ENCODE measurements at regions not wholly inside any gene's neighbourhood (a gene's known extent, or its start where the extent isn't known, plus 50 kb on each side); places are given as distances from the start of the nearest gene placed in this dataset.

GRCh38 chr4:112751447-112751846 is 114.5 kb downstream of the LARP7 start:
- WGBS, 4 donors = 43 to 81% (median 70%) methylated on average over 1 of the region's 1 CpG
- Histone ChIP-seq H3K4me3 (no peak overlapping the region), H3K4me1 (replicated peaks in 1 of 2) (no peaks in the 10 kb centered on the region), H3K9me3 (replicated peaks in 1 of 3) (no peaks in the 10 kb centered on the region), H3K27ac (no peak overlapping the region), H3K36me3 (replicated peaks in 1 of 2) (no peaks in the 10 kb centered on the region), H3K27me3 (no peaks in the 10 kb centered on the region)
- no peak for DNase-seq
- TF ChIP-seq, protein P1, sequence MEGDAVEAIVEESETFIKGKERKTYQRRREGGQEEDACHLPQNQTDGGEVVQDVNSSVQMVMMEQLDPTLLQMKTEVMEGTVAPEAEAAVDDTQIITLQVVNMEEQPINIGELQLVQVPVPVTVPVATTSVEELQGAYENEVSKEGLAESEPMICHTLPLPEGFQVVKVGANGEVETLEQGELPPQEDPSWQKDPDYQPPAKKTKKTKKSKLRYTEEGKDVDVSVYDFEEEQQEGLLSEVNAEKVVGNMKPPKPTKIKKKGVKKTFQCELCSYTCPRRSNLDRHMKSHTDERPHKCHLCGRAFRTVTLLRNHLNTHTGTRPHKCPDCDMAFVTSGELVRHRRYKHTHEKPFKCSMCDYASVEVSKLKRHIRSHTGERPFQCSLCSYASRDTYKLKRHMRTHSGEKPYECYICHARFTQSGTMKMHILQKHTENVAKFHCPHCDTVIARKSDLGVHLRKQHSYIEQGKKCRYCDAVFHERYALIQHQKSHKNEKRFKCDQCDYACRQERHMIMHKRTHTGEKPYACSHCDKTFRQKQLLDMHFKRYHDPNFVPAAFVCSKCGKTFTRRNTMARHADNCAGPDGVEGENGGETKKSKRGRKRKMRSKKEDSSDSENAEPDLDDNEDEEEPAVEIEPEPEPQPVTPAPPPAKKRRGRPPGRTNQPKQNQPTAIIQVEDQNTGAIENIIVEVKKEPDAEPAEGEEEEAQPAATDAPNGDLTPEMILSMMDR (IDR thresholded peaks at IDR 0.05) = no peak
- TF ChIP-seq POLR2A (IDR thresholded peaks at IDR 0.05) = no peak
- intact Hi-C loops (cut with DNase I) = no loop called here

DNA sequence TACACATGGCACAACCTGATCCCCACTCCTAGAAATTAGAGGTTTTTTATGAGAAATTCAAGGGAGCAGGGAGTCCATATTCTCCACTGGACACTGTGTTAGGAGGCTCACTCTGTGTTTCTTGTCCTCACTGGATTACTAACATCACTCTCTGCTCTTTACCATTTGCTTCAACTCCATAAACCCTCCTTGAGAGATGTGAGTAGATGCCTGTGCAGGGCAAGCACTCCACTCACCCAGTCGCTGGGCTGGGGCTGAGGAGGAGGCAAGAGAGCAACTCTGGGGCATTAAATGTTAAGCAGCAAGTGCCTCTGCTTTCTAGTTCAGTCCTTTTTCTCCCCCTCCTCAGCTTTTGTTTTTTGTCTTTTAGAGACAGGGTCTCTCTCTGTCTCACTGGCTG is 115.1 kb downstream of the LARP7 start:
- no peaks in the 10 kb centered on the region for H3K36me3 ChIP-seq (replicated peaks in 1 of 2)
- no peak for DNase-seq
- TF ChIP-seq POLR2A (IDR thresholded peaks at IDR 0.05) = no peak
- TF ChIP-seq, protein P1 (IDR thresholded peaks at IDR 0.05) = no peak
- no peak overlapping the region for H3K4me3 ChIP-seq
- H3K4me1 ChIP-seq (replicated peaks in 1 of 2) = no peaks in the 10 kb centered on the region
- no peaks in the 10 kb centered on the region for H3K27me3 ChIP-seq
- no peak overlapping the region for H3K27ac ChIP-seq
- H3K9me3 ChIP-seq (replicated peaks in 1 of 3) = no peaks in the 10 kb centered on the region
- intact Hi-C loops (cut with DNase I) = no loop called here
- WGBS, 4 donors = 36 to 56% (median 54%) methylated on average over 1 of the region's 1 CpG

GRCh38 chr4:112752510-112752909 is 115.6 kb downstream of the LARP7 start:
- Histone ChIP-seq H3K36me3 (replicated peaks in 1 of 2) (no peaks in the 10 kb centered on the region), H3K4me1 (replicated peaks in 1 of 2) (no peaks in the 10 kb centered on the region), H3K27ac (no peak overlapping the region), H3K27me3 (no peaks in the 10 kb centered on the region), H3K9me3 (replicated peaks in 1 of 3) (no peaks in the 10 kb centered on the region), H3K4me3 (no peak overlapping the region)
- TF ChIP-seq POLR2A (IDR thresholded peaks at IDR 0.05) = no peak
- TF ChIP-seq, protein P1 (IDR thresholded peaks at IDR 0.05) = no peak
- no peak for DNase-seq
- WGBS, 4 donors = 90 to 94% (median 91%) methylated on average over 3 of the region's 3 CpGs
- intact Hi-C loops (cut with DNase I) = no loop called here

GRCh38 chr4:112753333-112753732 is 116.4 kb downstream of the LARP7 start:
- intact Hi-C loops (cut with DNase I) = no loop called here
- no peaks in the 10 kb centered on the region for H3K9me3 ChIP-seq (replicated peaks in 1 of 3)
- TF ChIP-seq POLR2A (IDR thresholded peaks at IDR 0.05) = no peak
- TF ChIP-seq, protein P1 (IDR thresholded peaks at IDR 0.05) = no peak

More at GRCh38 chr4:112753333-112753732, 116.4 kb downstream of the LARP7 start:
- no peaks in the 10 kb centered on the region for H3K27me3 ChIP-seq
- no peak for DNase-seq
- no peak overlapping the region for H3K4me3 ChIP-seq
- 75 to 90% (median 86%) methylated on average over 3 of the region's 3 CpGs for WGBS, 4 donors
- H3K4me1 ChIP-seq (replicated peaks in 1 of 2) = no peaks in the 10 kb centered on the region
- H3K36me3 ChIP-seq (replicated peaks in 1 of 2) = no peaks in the 10 kb centered on the region
- no peak overlapping the region for H3K27ac ChIP-seq

All from adrenal gland (tissue), 9 donors.